ENCODE measurements at regions not wholly inside any gene's neighbourhood (a gene's known extent, or its start where the extent isn't known, plus 50 kb on each side); places are given as distances from the start of the nearest gene placed in this dataset.

DNA sequence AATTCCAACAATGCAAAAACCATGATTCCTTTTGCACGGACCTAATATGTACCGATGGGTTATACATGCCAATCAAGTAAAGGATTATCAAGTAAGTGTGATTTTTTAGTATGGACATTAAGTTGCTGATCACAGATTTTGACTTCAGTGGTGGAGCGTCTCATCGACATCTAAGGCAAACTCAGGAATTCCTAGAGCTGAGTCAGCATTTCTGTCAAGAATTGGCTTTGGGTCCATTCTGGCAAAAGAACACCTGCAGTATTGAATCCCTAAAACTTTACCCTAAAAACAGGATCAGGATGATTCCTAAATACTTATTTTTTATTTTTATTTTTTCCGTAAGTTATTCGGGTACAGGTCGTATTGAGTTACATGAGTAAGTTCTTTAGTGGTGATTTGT lies 83.6 kb downstream of the HPGD start:
- Histone ChIP-seq H3K36me3 (ENCODE audit: insufficient read depth, low read length) (no peaks in the 10 kb centered on the region), H3K4me1 (ENCODE audit: insufficient read depth, low read length) (peaks cover 12% of the 10 kb centered on the region; the same call in 1 of the 2 replicates), H3K9ac (ENCODE audit: low read depth, low read length) (no peak overlapping the region), H3K9me3 (ENCODE audit: control insufficient read depth, insufficient read depth, low read length) (no peaks in the 10 kb centered on the region)

GRCh38 chr4:174437749-174438148 lies 84.5 kb downstream of the HPGD start:
- H3K36me3 ChIP-seq (ENCODE audit: insufficient read depth, low read length) = no peaks in the 10 kb centered on the region
- H3K9me3 ChIP-seq (ENCODE audit: control insufficient read depth, insufficient read depth, low read length) = no peaks in the 10 kb centered on the region
- H3K9ac ChIP-seq (ENCODE audit: low read depth, low read length) = no peak overlapping the region
- H3K4me1 ChIP-seq (ENCODE audit: insufficient read depth, low read length) = peaks cover 12% of the 10 kb centered on the region; the same call in 1 of the 2 replicates

- no peak overlapping the region for H3K9ac ChIP-seq (ENCODE audit: low read depth, low read length)
- H3K36me3 ChIP-seq (ENCODE audit: insufficient read depth, low read length) = no peaks in the 10 kb centered on the region
- H3K4me1 ChIP-seq (ENCODE audit: insufficient read depth, low read length) = peaks cover 12% of the 10 kb centered on the region; the same call in 1 of the 2 replicates
- no peaks in the 10 kb centered on the region for H3K9me3 ChIP-seq (ENCODE audit: control insufficient read depth, insufficient read depth, low read length)
These were observed 85.0 kb downstream of the HPGD start for GRCh38 chr4:174437324-174437723.

DNA sequence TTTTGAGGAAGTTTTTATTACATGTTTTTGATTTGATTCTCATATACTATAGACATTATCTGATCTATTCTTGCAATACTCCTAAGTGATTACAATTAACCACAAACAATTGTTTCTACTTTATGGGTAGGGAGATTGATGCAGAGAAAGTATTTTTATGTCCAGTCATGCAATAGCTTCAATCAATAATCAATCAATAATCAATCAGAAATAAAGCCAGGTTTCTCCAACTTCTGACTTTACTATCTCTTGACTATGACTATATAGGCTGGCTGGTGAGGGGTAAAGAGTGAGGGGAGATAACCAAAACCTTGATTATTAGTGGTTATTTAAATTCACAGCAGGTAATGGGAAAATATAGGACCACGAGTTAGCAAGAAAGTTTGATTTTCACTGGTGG lies 85.9 kb downstream of the HPGD start:
- peaks cover 12% of the 10 kb centered on the region; the same call in 1 of the 2 replicates for H3K4me1 ChIP-seq (ENCODE audit: insufficient read depth, low read length)

DNA sequence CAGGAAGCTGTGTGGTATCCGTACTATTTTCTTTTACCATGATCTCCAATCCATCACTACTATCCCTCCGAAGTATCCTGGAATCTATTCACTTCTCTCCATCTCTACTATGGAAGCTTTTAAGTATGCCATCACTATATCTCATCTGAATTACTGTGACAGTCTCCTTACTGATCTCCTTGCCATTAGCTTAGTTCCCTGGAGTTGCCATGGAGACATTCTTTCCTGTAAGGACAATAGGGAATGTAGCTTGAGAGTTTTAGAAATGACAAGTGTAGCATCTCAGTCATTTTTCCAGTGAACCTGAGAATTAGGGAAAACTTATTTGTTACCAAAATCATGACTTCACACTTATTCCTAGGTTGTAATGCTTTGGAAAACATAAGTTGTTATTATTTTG lies 86.3 kb downstream of the HPGD start:
- peaks cover 12% of the 10 kb centered on the region; the same call in 1 of the 2 replicates for H3K4me1 ChIP-seq (ENCODE audit: insufficient read depth, low read length)
- H3K9ac ChIP-seq (ENCODE audit: low read depth, low read length) = no peak overlapping the region

More for the DNA sequence above, 85.9 kb downstream of the HPGD start:
- Histone ChIP-seq H3K9me3 (ENCODE audit: control insufficient read depth, insufficient read depth, low read length) (no peaks in the 10 kb centered on the region), H3K9ac (ENCODE audit: low read depth, low read length) (no peak overlapping the region), H3K36me3 (ENCODE audit: insufficient read depth, low read length) (no peaks in the 10 kb centered on the region)

DNA sequence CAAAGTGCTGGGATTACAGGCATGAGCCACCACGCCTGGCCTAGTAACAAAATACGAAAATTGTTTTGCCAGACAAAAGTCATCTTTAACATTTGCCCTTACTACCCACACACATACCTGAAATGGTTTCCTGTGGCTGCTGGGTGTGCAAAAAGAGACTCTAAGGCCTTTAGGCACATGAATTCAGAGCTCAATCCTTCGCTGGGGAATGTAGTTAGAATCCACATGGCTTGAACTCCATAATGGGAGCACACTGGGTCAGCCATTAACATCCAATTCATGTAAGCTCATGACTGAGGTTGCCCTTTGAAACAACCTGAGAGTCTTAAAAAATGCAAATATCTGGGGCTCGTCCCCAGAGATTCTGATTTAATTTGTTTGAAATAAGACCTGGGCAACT lies 87.8 kb downstream of the HPGD start:
- no peaks in the 10 kb centered on the region for H3K9me3 ChIP-seq (ENCODE audit: control insufficient read depth, insufficient read depth, low read length)
- no peaks in the 10 kb centered on the region for H3K36me3 ChIP-seq (ENCODE audit: insufficient read depth, low read length)
- H3K9ac ChIP-seq (ENCODE audit: low read depth, low read length) = no peak overlapping the region
- H3K4me1 ChIP-seq (ENCODE audit: insufficient read depth, low read length) = peaks cover 12% of the 10 kb centered on the region; the same call in 1 of the 2 replicates

More for the DNA sequence above, 86.3 kb downstream of the HPGD start:
- no peaks in the 10 kb centered on the region for H3K36me3 ChIP-seq (ENCODE audit: insufficient read depth, low read length)
- H3K9me3 ChIP-seq (ENCODE audit: control insufficient read depth, insufficient read depth, low read length) = no peaks in the 10 kb centered on the region

GRCh38 chr4:174430576-174430975 lies 91.7 kb downstream of the HPGD start:
- H3K36me3 ChIP-seq (ENCODE audit: insufficient read depth, low read length) = no peaks in the 10 kb centered on the region
- no peak overlapping the region for H3K9ac ChIP-seq (ENCODE audit: low read depth, low read length)
- H3K4me1 ChIP-seq (ENCODE audit: insufficient read depth, low read length) = peaks cover 8% of the 10 kb centered on the region; the same call in 1 of the 2 replicates
- no peaks in the 10 kb centered on the region for H3K9me3 ChIP-seq (ENCODE audit: control insufficient read depth, insufficient read depth, low read length)

DNA sequence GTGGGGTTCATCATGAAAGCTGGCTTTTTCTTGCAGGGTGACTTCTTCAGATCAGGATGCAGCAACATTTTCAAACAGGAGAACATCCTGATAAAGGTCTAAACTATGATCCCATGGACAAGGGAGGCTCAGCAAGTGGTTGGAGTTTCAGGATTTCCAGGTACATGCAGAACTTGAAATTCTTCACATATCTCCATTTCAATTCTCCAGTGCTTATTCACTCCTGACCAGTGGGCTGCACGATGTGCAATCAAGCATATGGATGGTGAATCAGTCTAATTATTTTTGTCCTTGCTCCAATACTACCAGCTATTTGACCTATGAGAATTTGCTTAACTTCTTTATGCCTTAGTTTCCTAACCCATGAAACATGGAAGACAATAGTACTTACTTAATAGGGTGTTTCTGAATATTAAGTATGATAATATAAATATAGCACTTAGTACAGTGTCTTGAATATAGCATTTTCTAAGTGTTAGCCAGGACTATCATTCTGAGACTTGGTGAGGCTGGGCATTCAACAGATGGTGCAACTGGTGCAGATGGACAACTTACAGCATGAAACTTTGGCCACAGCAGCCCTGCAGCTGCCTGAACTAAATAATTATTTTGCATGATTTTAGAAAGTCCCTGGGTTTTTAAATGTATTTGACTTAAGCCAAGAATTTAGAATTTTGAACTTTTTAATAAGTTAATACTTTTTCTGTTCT lies 92.4 kb downstream of the HPGD start:
- Histone ChIP-seq H3K4me1 (ENCODE audit: insufficient read depth, low read length) (peaks cover 2% of the 10 kb centered on the region; the same call in 1 of the 2 replicates), H3K9me3 (ENCODE audit: control insufficient read depth, insufficient read depth, low read length) (no peaks in the 10 kb centered on the region), H3K9ac (ENCODE audit: low read depth, low read length) (no peak overlapping the region), H3K36me3 (ENCODE audit: insufficient read depth, low read length) (no peaks in the 10 kb centered on the region)

- Histone ChIP-seq H3K9ac (ENCODE audit: low read depth, low read length) (no peak overlapping the region), H3K4me1 (ENCODE audit: insufficient read depth, low read length) (no peaks in the 10 kb centered on the region), H3K36me3 (ENCODE audit: insufficient read depth, low read length) (no peaks in the 10 kb centered on the region), H3K9me3 (ENCODE audit: control insufficient read depth, insufficient read depth, low read length) (no peaks in the 10 kb centered on the region)
These were observed 94.6 kb downstream of the HPGD start for GRCh38 chr4:174427571-174428140.

DNA sequence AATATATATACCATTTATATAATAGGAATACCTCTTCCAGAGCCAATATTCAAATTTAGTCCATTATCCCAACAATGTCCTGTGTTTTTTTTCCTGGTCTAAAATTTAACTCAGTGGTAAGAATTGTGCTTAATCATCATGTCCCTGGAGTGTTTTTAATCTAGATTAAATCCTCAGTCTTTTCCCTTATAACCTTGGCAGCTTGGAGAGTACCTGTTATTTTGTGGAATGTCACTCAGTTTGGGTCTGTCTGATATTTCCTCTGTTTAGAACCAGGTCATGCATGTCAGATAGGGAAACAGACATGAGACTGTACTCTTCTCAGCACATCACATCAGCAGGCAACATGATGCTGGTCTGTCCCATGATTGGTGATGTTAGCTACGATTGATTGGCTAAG lies 96.6 kb downstream of the HPGD start:
- Histone ChIP-seq H3K9ac (ENCODE audit: low read depth, low read length) (no peak overlapping the region), H3K9me3 (ENCODE audit: control insufficient read depth, insufficient read depth, low read length) (no peaks in the 10 kb centered on the region), H3K36me3 (ENCODE audit: insufficient read depth, low read length) (no peaks in the 10 kb centered on the region), H3K4me1 (ENCODE audit: insufficient read depth, low read length) (no peaks in the 10 kb centered on the region)

- Histone ChIP-seq H3K4me1 (ENCODE audit: insufficient read depth, low read length) (no peaks in the 10 kb centered on the region), H3K9me3 (ENCODE audit: control insufficient read depth, insufficient read depth, low read length) (no peaks in the 10 kb centered on the region), H3K9ac (ENCODE audit: low read depth, low read length) (no peak overlapping the region), H3K36me3 (ENCODE audit: insufficient read depth, low read length) (no peaks in the 10 kb centered on the region)
These were observed 98.9 kb downstream of the HPGD start for GRCh38 chr4:174423257-174423944.

GRCh38 chr4:174422893-174423256 lies 99.4 kb downstream of the HPGD start:
- no peaks in the 10 kb centered on the region for H3K36me3 ChIP-seq (ENCODE audit: insufficient read depth, low read length)
- H3K9me3 ChIP-seq (ENCODE audit: control insufficient read depth, insufficient read depth, low read length) = no peaks in the 10 kb centered on the region
- H3K4me1 ChIP-seq (ENCODE audit: insufficient read depth, low read length) = no peaks in the 10 kb centered on the region
- H3K9ac ChIP-seq (ENCODE audit: low read depth, low read length) = no peak overlapping the region

DNA sequence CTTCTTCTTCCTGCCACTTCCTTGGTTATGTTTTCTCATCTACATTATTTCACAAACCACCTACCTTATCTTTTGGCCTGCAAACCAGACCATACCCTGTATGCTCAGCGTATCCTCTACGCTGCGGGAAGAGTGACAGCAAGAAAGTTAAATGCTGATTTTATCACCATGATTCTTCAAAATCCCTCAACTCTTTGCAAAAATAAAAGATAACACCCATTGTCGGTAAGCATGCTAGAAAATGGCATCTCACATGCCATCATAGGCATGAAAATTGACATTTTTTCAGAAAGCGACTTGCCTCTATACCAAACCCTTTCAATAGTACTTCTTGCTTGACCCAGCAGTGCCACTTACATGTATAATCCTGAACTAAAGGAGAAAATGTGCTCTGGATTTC lies 102.0 kb downstream of the HPGD start:
- no peaks in the 10 kb centered on the region for H3K4me1 ChIP-seq (ENCODE audit: insufficient read depth, low read length)
- H3K36me3 ChIP-seq (ENCODE audit: insufficient read depth, low read length) = no peaks in the 10 kb centered on the region
- H3K9me3 ChIP-seq (ENCODE audit: control insufficient read depth, insufficient read depth, low read length) = no peaks in the 10 kb centered on the region
- H3K9ac ChIP-seq (ENCODE audit: low read depth, low read length) = no peak overlapping the region

DNA sequence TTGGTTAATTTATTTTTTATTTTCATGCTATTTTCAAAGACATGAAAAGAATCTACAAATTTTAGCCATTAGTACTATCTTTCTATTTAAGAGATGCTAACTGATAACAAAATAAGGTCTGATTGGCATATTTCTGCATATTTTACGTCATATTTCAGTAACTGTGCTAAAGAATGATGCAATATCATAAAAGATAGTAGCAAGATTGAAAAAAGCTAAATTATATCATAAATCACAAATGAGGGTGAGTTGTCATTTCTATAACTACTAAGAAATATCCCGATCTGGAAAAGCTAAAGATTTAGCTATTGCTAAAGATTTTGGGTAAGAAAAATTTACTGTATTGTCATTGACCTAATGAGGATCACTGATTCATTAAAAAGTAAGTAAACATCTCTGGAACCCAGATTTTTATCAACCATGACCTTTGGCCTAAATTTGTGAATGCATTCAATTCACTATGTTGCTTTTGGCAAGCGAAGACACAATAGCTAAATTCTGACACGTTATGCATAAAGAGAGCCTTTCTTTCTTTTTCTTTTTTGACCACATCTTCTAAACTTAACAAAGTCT lies 103.6 kb downstream of the HPGD start:
- no peak overlapping the region for H3K9ac ChIP-seq (ENCODE audit: low read depth, low read length)
- no peaks in the 10 kb centered on the region for H3K9me3 ChIP-seq (ENCODE audit: control insufficient read depth, insufficient read depth, low read length)
- H3K36me3 ChIP-seq (ENCODE audit: insufficient read depth, low read length) = no peaks in the 10 kb centered on the region
- H3K4me1 ChIP-seq (ENCODE audit: insufficient read depth, low read length) = no peaks in the 10 kb centered on the region

Measured in ES-I3 (cell line).